Gastroesophageal sphincter (tissue), 4 donors: ENCODE measurements at regions not wholly inside any gene's neighbourhood (a gene's known extent, or its start where the extent isn't known, plus 50 kb on each side); places are given as distances from the start of the nearest gene placed in this dataset.

ENCODE experiments used
- ATAC-seq: fragments of 150-250 bp; one replicate; pipeline ENCODE4 v1.9.1; 2016; ENCODE audit warnings: mild to moderate bottlenecking, moderate library complexity
- H3K27ac ChIP-seq, 4 donors: fragments of 200-600 bp; sonication (generic) in 3 of 4; 1 replicate in 3 of 4; 2 replicates in 1 of 4; pipeline ENCODE4 v1.5.1; 2016 to 2019
- H3K27me3 ChIP-seq: fragments of 200-600 bp; sonication (generic); one replicate; pipeline ENCODE4 v1.5.1; 2019
- H3K36me3 ChIP-seq, 2 donors: fragments of 200-600 bp; sonication (generic); one replicate each; pipeline ENCODE4 v1.5.1; 2019; ENCODE audit warnings: control low read depth in 1 of 2
- H3K4me1 ChIP-seq, 3 donors: fragments of 200-600 bp; sonication (generic); 1 replicate in 2 of 3; 2 replicates in 1 of 3; pipeline ENCODE4 v1.5.1; 2016 to 2019; ENCODE audit warnings: control low read depth in 2 of 3
- H3K4me3 ChIP-seq, 2 donors: fragments of 200-600 bp; sonication (generic); one replicate each; pipeline ENCODE4 v1.5.1; 2019; ENCODE audit warnings: mild to moderate bottlenecking in 1 of 2, moderate library complexity in 1 of 2
- H3K9me3 ChIP-seq, 3 donors: fragments of 200-600 bp; sonication (generic); one replicate each; pipeline ENCODE4 v1.5.1; 2017 to 2019; ENCODE audit warnings: control low read depth in 2 of 3
- EP300 ChIP-seq: sonication (generic); formaldehyde crosslinking; IDR thresholded peaks from one replicate; pipeline ENCODE4 v1.6.1; 2017; ENCODE audit warnings: antibody characterized with exemption, mild to moderate bottlenecking
- POLR2A ChIP-seq, 2 donors: fragments of 450-650 bp; IDR thresholded peaks; one replicate each; pipeline ENCODE4 v1.6.1; 2017; ENCODE audit warnings: antibody characterized with exemption in 2 of 2, mild to moderate bottlenecking in 2 of 2, moderate library complexity in 1 of 2
- POLR2AphosphoS5 ChIP-seq: sonication (generic); formaldehyde crosslinking; IDR thresholded peaks from one replicate; pipeline ENCODE4 v1.6.1; 2017; ENCODE audit warnings: antibody characterized with exemption
- WGBS, 2 donors: methylation state at CpG; one replicate each; pipeline ENCODE4 v1.1.5; 2018; ENCODE audit warnings: low coverage in 1 of 2; 5-methylcytosine and 5-hydroxymethylcytosine counted together
- TF ChIP-seq, protein P1 (sequence below), 4 experiments: fragments of 200-600 bp in 2 of 4; fragments of 450-650 bp in 2 of 4; sonication (generic) in 1 of 4; IDR thresholded peaks; one replicate each; pipeline ENCODE4 v1.5.1; 2017 to 2019; ENCODE audit warnings: antibody characterized with exemption in 4 of 4, mild to moderate bottlenecking in 2 of 4, moderate library complexity in 2 of 4

- no peaks in the 10 kb centered on the region for H3K9me3 ChIP-seq
- H3K4me1 ChIP-seq = peaks cover 0 to 15% (median 2%) of the 10 kb centered on the region in 3 donors
- H3K27me3 ChIP-seq = no peaks in the 10 kb centered on the region
- no peak overlapping the region for H3K27ac ChIP-seq
- no peak for ATAC-seq
- TF ChIP-seq, protein P1, sequence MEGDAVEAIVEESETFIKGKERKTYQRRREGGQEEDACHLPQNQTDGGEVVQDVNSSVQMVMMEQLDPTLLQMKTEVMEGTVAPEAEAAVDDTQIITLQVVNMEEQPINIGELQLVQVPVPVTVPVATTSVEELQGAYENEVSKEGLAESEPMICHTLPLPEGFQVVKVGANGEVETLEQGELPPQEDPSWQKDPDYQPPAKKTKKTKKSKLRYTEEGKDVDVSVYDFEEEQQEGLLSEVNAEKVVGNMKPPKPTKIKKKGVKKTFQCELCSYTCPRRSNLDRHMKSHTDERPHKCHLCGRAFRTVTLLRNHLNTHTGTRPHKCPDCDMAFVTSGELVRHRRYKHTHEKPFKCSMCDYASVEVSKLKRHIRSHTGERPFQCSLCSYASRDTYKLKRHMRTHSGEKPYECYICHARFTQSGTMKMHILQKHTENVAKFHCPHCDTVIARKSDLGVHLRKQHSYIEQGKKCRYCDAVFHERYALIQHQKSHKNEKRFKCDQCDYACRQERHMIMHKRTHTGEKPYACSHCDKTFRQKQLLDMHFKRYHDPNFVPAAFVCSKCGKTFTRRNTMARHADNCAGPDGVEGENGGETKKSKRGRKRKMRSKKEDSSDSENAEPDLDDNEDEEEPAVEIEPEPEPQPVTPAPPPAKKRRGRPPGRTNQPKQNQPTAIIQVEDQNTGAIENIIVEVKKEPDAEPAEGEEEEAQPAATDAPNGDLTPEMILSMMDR (IDR thresholded peaks at IDR 0.05) = no peak
- TF ChIP-seq POLR2AphosphoS5 (no peak), POLR2A (IDR thresholded peaks at IDR 0.05) (no peak), EP300 (no peak)
- no peaks in the 10 kb centered on the region for H3K36me3 ChIP-seq
- H3K4me3 ChIP-seq = no peak overlapping the region
- 95 to 100% methylated on average over 2 to 3 of the region's 3 CpGs for WGBS, 2 donors
Measured at GRCh38 chr12:92537290-92537960, 165.4 kb upstream of the PLEKHG7 start.

GRCh38 chr12:92535961-92536360 is 166.8 kb upstream of the PLEKHG7 start:
- Histone ChIP-seq H3K27me3 (no peaks in the 10 kb centered on the region), H3K4me3 (no peak overlapping the region), H3K36me3 (no peaks in the 10 kb centered on the region), H3K27ac (no peak overlapping the region), H3K9me3 (no peaks in the 10 kb centered on the region), H3K4me1 (peaks cover 0 to 15% (median 2%) of the 10 kb centered on the region in 3 donors)
- TF ChIP-seq POLR2A (IDR thresholded peaks at IDR 0.05) = no peak
- TF ChIP-seq, protein P1 (IDR thresholded peaks at IDR 0.05) = no peak
- TF ChIP-seq POLR2AphosphoS5 = no peak
- TF ChIP-seq EP300 = no peak
- WGBS, 2 donors = 97% methylated on average over 3 of the region's 3 CpGs; no CpG with 5 or more reads in 1 of the 2 donors
- no peak for ATAC-seq

DNA sequence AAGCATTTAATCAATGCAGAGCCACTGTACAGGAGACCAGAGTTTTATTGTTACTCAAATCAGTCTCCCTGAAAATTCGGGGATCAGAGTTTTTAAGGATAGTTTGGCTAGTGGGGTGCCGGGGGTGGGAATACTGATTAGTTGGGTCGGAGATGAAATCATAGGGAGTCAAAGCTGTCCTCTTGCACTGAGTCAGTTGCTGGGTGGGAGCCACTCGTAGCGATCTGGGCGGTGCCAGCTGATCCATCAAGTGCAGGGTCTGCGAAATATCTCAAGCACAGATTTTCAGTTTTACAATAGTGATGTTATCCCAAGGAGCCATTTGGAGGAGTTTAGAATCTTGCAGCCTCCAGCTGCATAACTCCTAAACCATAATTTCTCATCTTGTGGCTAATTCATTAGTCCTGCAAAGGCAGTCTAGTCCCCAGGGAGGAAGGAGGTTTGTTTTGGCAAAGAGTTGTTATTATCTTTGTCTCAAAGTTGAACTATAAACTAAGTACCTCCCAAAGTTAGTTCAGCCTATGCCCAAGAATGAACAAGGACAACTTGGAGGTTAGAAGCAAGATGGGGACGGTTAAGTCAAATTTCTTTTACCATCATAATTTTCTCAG is 169.4 kb upstream of the PLEKHG7 start:
- H3K4me1 ChIP-seq = no peaks in the 10 kb centered on the region
- no peak overlapping the region for H3K4me3 ChIP-seq
- no peak for ATAC-seq
- TF ChIP-seq POLR2AphosphoS5 (no peak), POLR2A (IDR thresholded peaks at IDR 0.05) (no peak), EP300 (no peak)
- TF ChIP-seq, protein P1 (IDR thresholded peaks at IDR 0.05) = no peak
- H3K27ac ChIP-seq = no peak overlapping the region
- WGBS, 2 donors = 76 to 89% methylated on average over 5 to 8 of the region's 8 CpGs
- no peaks in the 10 kb centered on the region for H3K36me3 ChIP-seq
- H3K27me3 ChIP-seq = no peaks in the 10 kb centered on the region
- H3K9me3 ChIP-seq = no peaks in the 10 kb centered on the region

DNA sequence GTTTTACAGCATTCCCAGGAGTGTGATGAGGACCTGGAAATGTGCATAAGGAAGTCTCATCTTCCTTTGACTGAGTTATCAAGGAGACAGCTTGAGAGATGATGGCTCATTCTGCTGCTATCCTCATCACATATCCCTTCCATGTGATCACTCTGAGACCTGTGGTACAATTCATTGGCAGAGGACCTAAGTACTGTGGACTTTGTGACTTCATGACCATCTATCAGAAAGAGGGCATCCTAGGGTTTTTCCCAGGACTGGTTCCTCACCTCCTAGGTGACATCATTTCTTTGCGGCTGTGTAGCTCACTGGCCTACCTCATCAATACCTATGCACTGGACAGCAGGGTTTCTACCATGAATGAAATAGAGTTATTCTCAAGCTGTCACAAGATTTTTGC is 172.1 kb upstream of the PLEKHG7 start:
- Histone ChIP-seq H3K9me3 (no peaks in the 10 kb centered on the region), H3K27ac (no peak overlapping the region), H3K36me3 (no peaks in the 10 kb centered on the region), H3K4me3 (no peak overlapping the region), H3K4me1 (no peaks in the 10 kb centered on the region), H3K27me3 (no peaks in the 10 kb centered on the region)
- no peak for ATAC-seq
- 58% methylated on average over 1 of the region's 1 CpG; no CpG with 5 or more reads in 1 of the 2 donors for WGBS, 2 donors
- TF ChIP-seq POLR2AphosphoS5 (no peak), EP300 (no peak), POLR2A (IDR thresholded peaks at IDR 0.05) (no peak)
- TF ChIP-seq, protein P1 (IDR thresholded peaks at IDR 0.05) = no peak

DNA sequence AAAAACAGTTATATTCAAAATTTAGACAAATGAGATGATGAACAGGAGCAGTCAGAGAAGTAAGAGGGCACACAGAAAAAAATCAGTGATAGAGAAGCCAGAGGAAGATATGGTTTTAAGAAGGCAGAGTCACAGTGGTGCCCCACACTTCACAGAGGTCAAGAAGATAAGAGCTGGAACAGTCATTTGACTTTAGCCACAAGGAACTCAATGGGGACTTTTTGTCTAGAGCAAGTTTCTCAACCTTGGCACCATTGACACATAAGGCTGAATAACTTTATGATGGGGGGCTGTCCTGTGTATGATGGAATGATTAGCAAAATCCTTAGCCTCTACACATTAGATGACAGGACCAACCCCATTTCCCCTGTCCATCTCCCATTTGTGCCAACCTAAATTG is 172.8 kb upstream of the PLEKHG7 start:
- TF ChIP-seq POLR2A (IDR thresholded peaks at IDR 0.05) = no peak
- TF ChIP-seq POLR2AphosphoS5 = no peak
- TF ChIP-seq EP300 = no peak
- TF ChIP-seq, protein P1 (IDR thresholded peaks at IDR 0.05) = no peak
- no peak overlapping the region for H3K27ac ChIP-seq
- no peaks in the 10 kb centered on the region for H3K9me3 ChIP-seq
- H3K36me3 ChIP-seq = no peaks in the 10 kb centered on the region
- no peak for ATAC-seq
- H3K4me3 ChIP-seq = no peak overlapping the region
- H3K27me3 ChIP-seq = no peaks in the 10 kb centered on the region
- no peaks in the 10 kb centered on the region for H3K4me1 ChIP-seq
